Activated CD4-positive, alpha-beta T cell treated with anti-CD3 and anti-CD28 coated beads, Interleukin-2, amount 50 U/mL, for 1 hour (primary cell): ENCODE measurements at regions not wholly inside any gene's neighbourhood (a gene's known extent, or its start where the extent isn't known, plus 50 kb on each side); places are given as distances from the start of the nearest gene placed in this dataset.
"Not testable (repeated sequence)": the region's sequence is repeated elsewhere in the genome, so short reads cannot be mapped to it uniquely, and the experiment has no call there.

Experiments
- DNase-seq: peaks from one replicate; pipeline ENCODE4 v3.0.0-alpha.2; 2020

GRCh38 chr2:34899079-34899478 lies 1300.0 kb upstream of the FAM98A start:
- no peak for DNase-seq

DNA sequence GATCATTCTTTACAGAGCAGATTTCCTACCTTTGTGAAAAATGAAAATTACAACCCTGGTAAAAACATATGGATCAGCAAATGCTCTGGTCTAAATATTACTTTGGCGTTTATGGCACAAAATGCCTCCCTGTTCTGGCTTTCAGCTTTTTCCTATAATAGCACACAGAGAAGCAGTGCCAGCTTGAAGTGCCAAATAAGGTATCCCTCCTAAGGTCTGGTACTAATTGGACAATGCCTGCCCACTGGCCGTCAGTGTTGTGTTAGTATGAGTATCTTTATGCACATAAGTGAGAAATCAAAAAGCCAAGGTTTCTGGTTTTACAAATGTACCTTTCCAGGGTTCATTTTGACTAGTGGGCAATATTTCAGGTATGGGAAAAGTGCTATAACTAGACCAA lies 1293.7 kb upstream of the FAM98A start:
- no peak for DNase-seq

- no peak for DNase-seq
Observed at GRCh38 chr2:34892256-34892655, 1293.2 kb upstream of the FAM98A start.

DNA sequence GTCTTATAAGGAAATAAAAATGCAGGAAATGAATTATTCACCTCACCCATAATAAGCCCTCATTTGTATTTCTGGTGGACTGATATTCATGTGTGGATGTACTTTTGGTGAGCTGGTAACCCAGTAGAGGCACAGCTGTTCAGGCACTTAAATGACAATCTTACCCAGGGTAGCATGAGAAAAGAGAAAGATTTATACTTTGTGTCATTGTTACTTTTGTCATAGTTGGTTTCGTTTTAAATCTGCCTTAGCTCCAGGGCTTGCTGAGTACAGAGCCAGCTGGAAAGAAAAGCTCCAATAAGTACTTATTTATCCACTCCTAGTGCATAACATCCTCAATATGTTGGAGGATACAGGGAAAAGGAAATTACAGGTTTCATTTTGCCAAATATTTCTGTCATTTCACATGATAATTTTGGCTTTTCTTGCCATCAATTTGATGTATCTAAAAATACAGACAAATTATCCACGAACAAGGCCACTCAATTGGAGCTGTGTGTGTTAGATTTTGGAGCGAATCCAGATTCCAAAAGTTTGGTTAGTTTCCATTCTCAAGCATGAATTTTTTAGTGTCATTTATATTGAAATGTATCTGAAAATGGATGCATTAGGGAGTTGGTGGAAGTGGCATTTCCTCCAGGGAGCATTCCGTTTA lies 1276.1 kb upstream of the FAM98A start:
- DNase-seq: no peak

DNA sequence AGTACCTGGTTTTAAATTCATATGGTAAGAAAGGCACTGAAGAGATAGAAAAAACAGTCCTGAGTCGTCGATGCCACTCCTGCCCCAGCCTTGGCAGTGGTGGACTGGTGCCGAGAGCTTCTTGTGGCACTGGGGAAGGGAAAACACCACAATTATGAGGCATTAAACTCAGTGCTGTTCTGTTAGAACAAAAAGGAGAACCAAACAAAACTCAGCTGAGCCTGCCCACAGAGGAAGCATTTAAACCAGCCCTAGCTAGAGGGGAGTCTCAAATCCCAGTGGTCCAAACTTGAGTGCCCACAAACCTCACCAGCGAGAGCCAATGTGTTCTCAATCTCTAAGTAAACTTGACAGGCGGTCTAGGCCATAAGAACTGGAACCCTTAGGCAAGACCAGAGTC lies 1254.5 kb upstream of the FAM98A start:
- DNase-seq: no peak

- DNase-seq: no peak
Observed at GRCh38 chr2:34851804-34852203, 1252.7 kb upstream of the FAM98A start.

DNA sequence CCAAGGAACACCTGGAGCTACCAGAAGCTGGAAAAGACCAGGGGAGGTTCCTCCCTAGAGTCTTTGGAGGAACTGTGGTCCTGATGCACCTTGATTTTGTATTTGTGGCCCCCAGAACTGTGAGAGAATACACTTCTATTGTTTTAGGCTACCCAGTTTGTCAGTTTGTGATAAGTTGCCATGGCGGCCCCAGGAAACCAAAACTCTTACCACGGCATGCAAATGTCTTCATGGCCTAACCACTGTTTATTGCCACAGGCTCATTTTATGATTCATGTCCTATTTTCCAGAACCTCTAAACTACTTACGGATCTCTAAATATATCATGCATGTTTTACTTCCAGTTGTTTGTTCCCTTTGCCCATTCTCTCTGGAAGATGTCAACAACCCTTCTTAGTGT lies 1250.7 kb upstream of the FAM98A start:
- DNase-seq: no peak

- DNase-seq: no peak
Observed at GRCh38 chr2:34848691-34849090, 1249.6 kb upstream of the FAM98A start.

DNA sequence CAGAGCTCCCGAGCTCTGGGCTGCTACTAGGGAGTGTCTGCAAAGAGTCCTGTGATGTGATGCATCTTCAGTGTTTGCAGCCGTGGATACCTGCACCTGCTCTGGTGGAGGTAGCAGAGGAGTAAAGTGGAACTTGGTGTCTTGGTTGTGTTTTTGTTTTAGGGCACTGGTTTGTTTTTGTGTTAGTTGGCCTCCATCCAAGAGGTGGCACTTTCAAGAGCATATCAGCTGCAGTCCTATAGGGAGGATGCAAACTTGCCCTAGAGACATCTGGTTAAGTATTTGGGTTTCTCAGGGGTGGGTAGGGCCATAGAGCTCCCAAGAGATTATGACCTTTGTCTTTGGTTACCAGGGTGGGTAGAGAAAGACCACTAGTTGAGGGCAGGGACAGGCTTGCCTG lies 1249.0 kb upstream of the FAM98A start:
- DNase-seq: no peak

DNA sequence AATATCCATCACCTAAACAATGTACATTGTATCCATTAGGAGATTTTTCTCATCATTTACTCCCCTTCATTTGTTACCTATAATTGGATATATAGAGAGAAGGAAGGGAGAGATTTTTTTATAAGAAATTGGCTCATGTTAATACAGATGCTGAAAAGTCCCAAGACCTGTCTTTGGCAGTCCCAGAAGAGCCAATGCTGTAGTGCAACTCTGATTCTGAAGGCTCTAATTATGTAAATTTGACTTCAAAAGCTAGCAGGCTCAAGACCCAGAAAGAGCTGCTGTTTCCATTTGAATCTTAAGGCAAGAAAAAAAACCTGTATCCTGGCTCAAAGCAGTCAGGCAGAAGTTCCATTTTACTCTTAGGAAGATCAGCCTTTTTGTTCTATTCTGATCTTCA lies 1245.5 kb upstream of the FAM98A start:
- no peak for DNase-seq

- DNase-seq: no peak
Observed at GRCh38 chr2:34838408-34838807, 1239.3 kb upstream of the FAM98A start.

DNA sequence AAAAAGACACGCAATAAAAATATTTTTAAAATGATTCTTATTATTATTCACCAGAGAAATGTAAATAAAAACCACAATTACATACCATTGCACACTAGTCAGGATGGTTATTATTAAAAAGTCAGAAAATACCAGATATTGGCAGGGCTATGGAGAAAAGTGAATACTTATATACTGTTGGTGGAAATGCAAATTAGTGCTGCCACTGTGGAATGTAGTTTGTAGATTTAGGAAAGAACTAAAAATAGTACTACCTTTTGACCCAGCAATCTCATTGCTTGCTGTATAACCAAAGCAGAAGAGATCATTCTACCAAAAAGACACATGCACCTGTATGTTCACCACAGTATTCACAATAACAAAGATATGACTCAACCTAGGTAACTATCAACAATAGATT lies 1237.3 kb upstream of the FAM98A start:
- no peak for DNase-seq

DNA sequence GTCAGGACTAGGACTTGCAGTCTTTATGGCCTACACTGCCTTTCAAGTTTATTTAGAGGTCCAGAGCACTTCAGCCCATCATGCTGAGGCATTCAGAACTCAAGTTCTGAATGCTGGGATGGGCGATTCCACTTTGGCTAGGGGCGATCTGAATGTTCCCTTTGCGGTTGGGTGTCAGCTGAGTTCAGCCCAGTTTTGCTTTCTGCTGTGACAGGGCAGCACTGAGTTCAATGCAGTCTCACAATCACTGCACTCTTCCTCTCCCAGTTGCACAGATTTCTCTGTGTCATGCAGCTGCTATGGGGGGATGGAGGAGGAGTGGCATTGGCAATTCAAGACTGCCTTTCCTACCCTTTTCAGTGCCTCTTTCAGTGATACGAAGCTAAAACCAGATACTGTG lies 1232.0 kb upstream of the FAM98A start:
- DNase-seq: no peak

GRCh38 chr2:34828481-34828880 lies 1229.4 kb upstream of the FAM98A start:
- DNase-seq: no peak

DNA sequence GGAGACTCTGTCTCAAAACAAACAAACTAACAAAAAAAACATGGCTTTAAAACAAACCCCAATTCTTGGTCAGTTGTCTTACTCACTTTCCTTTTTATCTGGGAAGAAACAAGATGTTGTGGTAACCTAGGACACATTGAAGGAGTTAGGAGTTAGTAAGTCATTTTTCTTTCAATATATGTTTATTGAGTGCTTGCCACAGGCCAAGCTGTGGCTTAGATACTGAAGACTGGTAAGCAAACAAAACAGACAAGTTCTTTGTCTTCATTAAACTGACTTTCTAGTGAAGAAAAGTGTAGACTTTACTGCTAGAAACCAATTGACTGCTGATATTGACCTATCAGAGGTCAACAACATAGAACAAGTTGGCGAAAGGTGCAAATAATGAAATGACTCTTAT lies 1228.3 kb upstream of the FAM98A start:
- no peak for DNase-seq

DNA sequence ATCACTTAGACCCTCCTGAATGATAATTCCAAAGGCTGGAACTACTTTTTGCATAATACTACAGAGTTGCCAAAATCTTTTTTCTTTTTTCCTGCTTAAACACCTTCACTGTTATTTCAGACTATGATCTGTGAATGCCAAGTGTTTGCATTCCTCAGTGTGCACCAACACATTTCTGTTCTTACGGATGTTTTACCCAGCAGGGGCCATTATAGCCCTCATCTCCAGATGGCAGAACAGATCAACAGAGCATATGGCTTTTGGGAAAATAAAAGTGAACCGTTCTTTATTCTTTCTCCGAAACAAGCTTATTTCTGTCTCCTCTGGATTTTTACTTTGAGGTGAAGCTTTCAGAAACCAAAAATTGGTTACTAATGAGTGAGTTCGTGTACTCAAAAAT lies 1226.6 kb upstream of the FAM98A start:
- DNase-seq: no peak

GRCh38 chr2:34822616-34823015 lies 1223.5 kb upstream of the FAM98A start:
- no peak for DNase-seq

GRCh38 chr2:34815052-34815741 lies 1216.1 kb upstream of the FAM98A start:
- DNase-seq: no peak

GRCh38 chr2:34810456-34810855 lies 1211.4 kb upstream of the FAM98A start:
- DNase-seq: no peak

DNA sequence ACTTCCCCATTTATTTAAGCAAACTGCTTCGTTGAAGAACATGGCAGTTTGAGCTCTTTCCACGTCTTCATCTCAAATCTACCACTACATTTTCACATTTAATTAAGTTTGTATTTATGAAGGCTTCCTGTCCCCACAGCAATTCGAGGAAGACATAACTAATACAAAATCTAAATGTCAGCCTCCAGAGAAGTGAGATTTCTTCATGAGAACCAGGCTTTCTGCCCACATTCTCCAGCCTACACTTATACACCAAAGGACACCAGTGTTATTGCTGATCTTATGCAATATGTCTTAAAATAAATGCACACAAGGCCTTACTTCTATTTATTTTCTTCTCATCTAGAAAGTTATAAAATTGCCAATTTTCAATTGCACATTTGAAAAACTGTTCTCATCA lies 1209.3 kb upstream of the FAM98A start:
- no peak for DNase-seq

- DNase-seq: no peak
Observed at GRCh38 chr2:34806891-34807290, 1207.8 kb upstream of the FAM98A start.

GRCh38 chr2:34806396-34806795 lies 1207.3 kb upstream of the FAM98A start:
- no peak for DNase-seq

- DNase-seq: no peak
Observed at GRCh38 chr2:34799556-34799955, 1200.5 kb upstream of the FAM98A start.

DNA sequence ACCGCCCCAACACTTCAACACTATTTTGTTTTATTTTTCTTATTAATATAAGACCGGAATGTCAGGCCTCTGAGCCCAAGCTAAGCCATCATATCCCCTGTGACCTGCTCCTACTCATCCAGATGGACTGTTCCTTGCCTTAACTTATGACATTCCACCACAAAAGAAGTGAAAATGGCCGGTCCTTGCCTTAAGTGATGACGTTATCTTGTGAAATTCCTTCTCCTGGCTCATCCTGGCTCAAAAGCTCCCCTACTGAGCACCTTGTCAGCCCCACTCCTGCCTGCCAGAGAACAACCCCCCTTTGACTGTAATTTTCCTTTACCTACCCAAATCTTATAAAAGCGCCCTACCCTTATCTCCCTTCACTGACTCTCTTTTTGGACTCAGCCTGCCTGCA lies 1196.5 kb upstream of the FAM98A start:
- DNase-seq: not testable (repeated sequence)

DNA sequence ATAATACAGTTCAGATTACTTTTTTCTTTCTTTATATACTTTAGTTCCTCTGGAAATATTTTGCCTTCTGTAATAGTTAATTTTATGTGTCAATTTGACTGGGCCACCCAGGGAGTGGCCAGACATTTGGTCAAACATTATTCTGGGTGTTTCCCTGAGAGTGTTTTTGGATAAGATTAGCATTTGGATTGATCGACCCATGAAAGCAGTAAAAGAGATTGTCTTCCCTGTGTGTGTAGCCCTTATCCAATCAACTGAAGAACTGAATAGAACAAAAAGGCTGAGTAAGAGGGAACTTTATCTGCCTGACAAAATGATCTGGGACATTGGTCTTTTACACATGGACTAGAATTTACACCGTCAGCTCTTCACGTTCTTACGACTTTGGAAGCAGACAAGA lies 1190.1 kb upstream of the FAM98A start:
- no peak for DNase-seq
